PFSK-1 (cell line): ENCODE measurements at regions not wholly inside any gene's neighbourhood (a gene's known extent, or its start where the extent isn't known, plus 50 kb on each side); places are given as distances from the start of the nearest gene placed in this dataset.

Source experiments
- FOXP2 ChIP-seq: optimal IDR thresholded peaks from 2 replicates; pipeline ENCODE3; 2011; ENCODE audit warnings: borderline replicate concordance, control low read depth, inconsistent platforms; ENCODE audit not compliant: insufficient read depth; ENCODE audit errors: extremely low read length, extremely low read depth
- POLR2AphosphoS5 ChIP-seq: IDR thresholded peaks from 2 replicates; pipeline ENCODE4 v1.6.1; 2012; ENCODE audit warnings: low read depth, mild to moderate bottlenecking, control low read depth, low read length, moderate library complexity
- SIN3A ChIP-seq: IDR thresholded peaks from 2 replicates; pipeline ENCODE4 v1.6.1; 2012; ENCODE audit warnings: mild to moderate bottlenecking, low read length, moderate library complexity, borderline replicate concordance; ENCODE audit not compliant: insufficient read depth
- TAF1 ChIP-seq: IDR thresholded peaks from 2 replicates; pipeline ENCODE4 v1.6.1; 2012; ENCODE audit warnings: low read length, control low read depth, borderline replicate concordance; ENCODE audit not compliant: insufficient read depth
- TF ChIP-seq, protein P1 (sequence below), 2 experiments: IDR thresholded peaks; 2 replicates each; pipeline versions ENCODE4 v1.6.1 to v1.8.0; 2011 to 2012; ENCODE audit warnings: low read depth in 2 of 2, low read length in 2 of 2, control low read depth in 1 of 2, inconsistent platforms in 1 of 2, mild to moderate bottlenecking in 1 of 2, moderate library complexity in 1 of 2; ENCODE audit not compliant: insufficient read depth in 1 of 2

DNA sequence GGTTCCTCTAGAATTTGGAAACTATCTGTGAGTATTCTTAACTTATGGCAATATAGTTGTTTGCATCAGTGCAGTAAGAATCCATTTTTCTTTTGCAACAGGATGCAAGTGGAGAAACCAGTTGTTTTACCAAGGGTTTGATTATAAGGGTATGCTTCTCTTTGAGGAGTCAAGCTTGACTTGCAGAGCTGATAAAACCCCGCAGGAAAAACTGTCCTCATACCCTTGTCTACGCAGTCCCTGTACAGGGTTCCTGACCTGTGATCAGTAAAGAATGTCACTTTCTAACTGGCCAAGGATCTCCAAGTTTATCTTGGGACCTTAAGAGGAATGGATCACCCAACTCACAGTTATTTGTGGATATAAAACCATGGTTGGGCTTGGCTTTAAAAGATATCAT, 161.1 kb upstream of the OLIG3 start:
- no peak for TF ChIP-seq SIN3A
- no peak for TF ChIP-seq POLR2AphosphoS5
- TF ChIP-seq, protein P1, sequence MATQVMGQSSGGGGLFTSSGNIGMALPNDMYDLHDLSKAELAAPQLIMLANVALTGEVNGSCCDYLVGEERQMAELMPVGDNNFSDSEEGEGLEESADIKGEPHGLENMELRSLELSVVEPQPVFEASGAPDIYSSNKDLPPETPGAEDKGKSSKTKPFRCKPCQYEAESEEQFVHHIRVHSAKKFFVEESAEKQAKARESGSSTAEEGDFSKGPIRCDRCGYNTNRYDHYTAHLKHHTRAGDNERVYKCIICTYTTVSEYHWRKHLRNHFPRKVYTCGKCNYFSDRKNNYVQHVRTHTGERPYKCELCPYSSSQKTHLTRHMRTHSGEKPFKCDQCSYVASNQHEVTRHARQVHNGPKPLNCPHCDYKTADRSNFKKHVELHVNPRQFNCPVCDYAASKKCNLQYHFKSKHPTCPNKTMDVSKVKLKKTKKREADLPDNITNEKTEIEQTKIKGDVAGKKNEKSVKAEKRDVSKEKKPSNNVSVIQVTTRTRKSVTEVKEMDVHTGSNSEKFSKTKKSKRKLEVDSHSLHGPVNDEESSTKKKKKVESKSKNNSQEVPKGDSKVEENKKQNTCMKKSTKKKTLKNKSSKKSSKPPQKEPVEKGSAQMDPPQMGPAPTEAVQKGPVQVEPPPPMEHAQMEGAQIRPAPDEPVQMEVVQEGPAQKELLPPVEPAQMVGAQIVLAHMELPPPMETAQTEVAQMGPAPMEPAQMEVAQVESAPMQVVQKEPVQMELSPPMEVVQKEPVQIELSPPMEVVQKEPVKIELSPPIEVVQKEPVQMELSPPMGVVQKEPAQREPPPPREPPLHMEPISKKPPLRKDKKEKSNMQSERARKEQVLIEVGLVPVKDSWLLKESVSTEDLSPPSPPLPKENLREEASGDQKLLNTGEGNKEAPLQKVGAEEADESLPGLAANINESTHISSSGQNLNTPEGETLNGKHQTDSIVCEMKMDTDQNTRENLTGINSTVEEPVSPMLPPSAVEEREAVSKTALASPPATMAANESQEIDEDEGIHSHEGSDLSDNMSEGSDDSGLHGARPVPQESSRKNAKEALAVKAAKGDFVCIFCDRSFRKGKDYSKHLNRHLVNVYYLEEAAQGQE (IDR thresholded peaks at IDR 0.05; ENCODE audit: insufficient read depth in 1 of 2, low read depth in 2 of 2, low read length in 2 of 2) = no peak
- TF ChIP-seq FOXP2 = no peak
- TF ChIP-seq TAF1 = no peak

DNA sequence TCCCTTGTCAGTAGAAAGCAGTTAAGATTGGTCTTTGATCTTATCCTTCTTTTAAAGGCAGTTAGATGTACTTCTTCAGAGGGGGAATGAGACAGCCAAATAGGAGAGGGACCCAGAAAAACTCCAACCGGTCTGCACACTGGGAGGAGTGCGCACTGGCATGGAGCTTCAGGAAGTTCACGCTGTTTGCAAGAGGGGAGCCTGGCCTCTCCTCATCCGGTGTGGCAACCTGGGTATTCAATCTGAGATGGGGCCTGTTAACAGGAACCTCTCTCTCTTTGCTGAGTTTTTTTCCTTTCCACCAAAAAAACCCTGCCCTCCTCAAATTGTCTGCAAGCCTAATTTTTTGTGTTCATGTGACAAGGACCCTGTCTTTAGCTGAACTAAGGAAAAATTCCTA, 162.5 kb upstream of the OLIG3 start:
- TF ChIP-seq POLR2AphosphoS5 (no peak), TAF1 (no peak), FOXP2 (no peak)
- TF ChIP-seq, protein P1 (IDR thresholded peaks at IDR 0.05; ENCODE audit: insufficient read depth in 1 of 2, low read depth in 2 of 2, low read length in 2 of 2) = no peak

DNA sequence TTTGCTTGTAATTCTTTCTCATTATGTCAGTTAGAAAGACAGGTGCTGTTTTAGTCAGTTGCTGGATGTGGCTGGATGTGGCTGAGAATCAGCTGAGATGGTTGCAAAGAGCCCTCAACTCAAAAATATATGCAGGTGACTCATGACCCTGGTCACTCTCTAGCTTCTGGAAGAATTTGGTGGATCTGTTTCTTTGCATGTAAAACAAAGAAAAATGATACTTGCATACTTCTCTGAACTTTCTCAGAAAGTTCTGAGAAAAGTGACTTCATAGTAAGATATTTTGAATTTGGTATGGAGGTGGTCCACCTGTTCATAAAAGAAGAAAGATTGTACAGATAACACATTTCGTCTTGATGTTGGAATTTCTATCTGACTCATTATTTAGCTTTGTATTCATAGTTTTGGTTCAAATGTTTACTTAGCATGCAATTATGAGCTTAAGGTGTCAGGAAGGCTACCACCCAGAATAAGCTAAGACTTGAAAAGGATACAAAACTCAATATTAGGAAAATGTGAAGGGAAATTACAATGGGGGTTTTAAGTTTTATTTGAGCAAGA, 163.2 kb upstream of the OLIG3 start:
- no peak for TF ChIP-seq TAF1
- no peak for TF ChIP-seq SIN3A
- no peak for TF ChIP-seq POLR2AphosphoS5
- no peak for TF ChIP-seq FOXP2
- TF ChIP-seq, protein P1 (IDR thresholded peaks at IDR 0.05; ENCODE audit: insufficient read depth in 1 of 2, low read depth in 2 of 2, low read length in 2 of 2) = no peak

DNA sequence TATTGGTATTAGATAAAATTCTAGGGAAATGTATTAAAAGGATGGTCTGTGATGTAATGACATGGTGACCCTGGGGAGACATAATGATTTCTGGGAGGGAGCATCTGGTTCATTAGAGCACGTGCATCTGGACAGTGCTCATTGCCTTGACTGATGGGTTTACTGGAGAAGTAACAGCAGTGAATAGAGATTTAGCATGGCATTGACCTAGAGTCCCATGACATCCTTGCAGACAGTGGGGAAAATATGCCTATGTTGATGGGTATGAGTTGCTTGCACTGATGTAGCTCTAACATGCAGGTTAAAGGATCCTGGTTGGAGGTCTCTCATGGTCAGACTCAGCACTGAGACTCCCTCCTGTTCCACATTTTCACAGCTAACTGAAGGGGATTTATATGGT, 164.1 kb upstream of the OLIG3 start:
- TF ChIP-seq POLR2AphosphoS5 = no peak
- TF ChIP-seq TAF1 = no peak
- TF ChIP-seq SIN3A = no peak
- TF ChIP-seq, protein P1 (IDR thresholded peaks at IDR 0.05; ENCODE audit: insufficient read depth in 1 of 2, low read depth in 2 of 2, low read length in 2 of 2) = no peak
- no peak for TF ChIP-seq FOXP2

DNA sequence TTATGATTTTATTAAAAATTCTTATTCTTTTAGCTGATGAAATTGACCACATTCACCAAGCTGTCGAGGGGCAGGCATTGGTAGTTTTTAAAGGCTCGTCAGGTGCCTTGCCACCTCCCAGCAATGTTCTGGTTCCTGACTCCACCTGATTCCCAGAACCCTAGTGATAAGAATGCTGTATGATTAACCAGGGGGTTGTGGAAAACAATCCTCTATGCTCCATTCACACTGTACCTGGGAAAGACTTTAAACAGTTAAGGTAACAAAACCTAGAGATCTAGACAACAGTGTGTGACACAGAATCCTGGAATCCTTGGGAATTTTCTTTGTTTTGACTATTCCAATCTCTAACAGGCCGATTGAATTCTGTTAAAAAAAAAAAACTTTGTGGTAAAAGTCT, 165.7 kb upstream of the OLIG3 start:
- TF ChIP-seq FOXP2 = no peak
- no peak for TF ChIP-seq POLR2AphosphoS5
- TF ChIP-seq TAF1 = no peak
- TF ChIP-seq, protein P1 (IDR thresholded peaks at IDR 0.05; ENCODE audit: insufficient read depth in 1 of 2, low read depth in 2 of 2, low read length in 2 of 2) = no peak
- TF ChIP-seq SIN3A = no peak
